ENCODE measurements at regions not wholly inside any gene's neighbourhood (a gene's known extent, or its start where the extent isn't known, plus 50 kb on each side); places are given as distances from the start of the nearest gene placed in this dataset.

GRCh38 chr5:120228262-120229031 lies 235.7 kb upstream of the PRR16 start:
- CTCF ChIA-PET, result no interaction called here
- no peak overlapping the region for H3K4me3 ChIP-seq (ENCODE audit: low read depth in 2 of 2, low read length in 1 of 2)

GRCh38 chr5:120229036-120229435 lies 235.1 kb upstream of the PRR16 start:
- H3K4me3 ChIP-seq (ENCODE audit: low read depth in 2 of 2, low read length in 1 of 2), result no peak overlapping the region
- H3K9ac ChIP-seq, result no peak overlapping the region
- TF ChIP-seq TCF12 (IDR thresholded peaks at IDR 0.05) (no peak), EZH2phosphoT487 (IDR thresholded peaks at IDR 0.05; ENCODE audit: borderline replicate concordance, low read depth) (no peak), JUND (IDR thresholded peaks at IDR 0.05) (no peak), TAF1 (IDR thresholded peaks at IDR 0.05; ENCODE audit: borderline replicate concordance, low read depth, low read length) (no peak)
- H3F3A ChIP-seq (replicated peaks; ENCODE audit: insufficient read depth), result no peaks in the 10 kb centered on the region
- no peaks in the 10 kb centered on the region for H3K79me2 ChIP-seq (ENCODE audit: insufficient read depth)
- H3K4me1 ChIP-seq (ENCODE audit: control insufficient read depth in 1 of 2, insufficient read depth in 2 of 2, low read depth in 1 of 2, low read length in 1 of 2), result no peaks in the 10 kb centered on the region
- no peaks in the 10 kb centered on the region for H3K9me2 ChIP-seq
- no peaks in the 10 kb centered on the region for H3K36me3 ChIP-seq (replicated peaks in 1 of 2; ENCODE audit: control insufficient read depth in 1 of 2, insufficient read depth in 2 of 2, low read length in 1 of 2)
- no peak overlapping the region for H2AFZ ChIP-seq (ENCODE audit: low read depth)
- H4K20me1 ChIP-seq (ENCODE audit: insufficient read depth), result no peaks in the 10 kb centered on the region
- ChIA-PET CTCF (no interaction called here), POLR2A (no interaction called here)
- H3K27me3 ChIP-seq (ENCODE audit: insufficient read depth), result no peaks in the 10 kb centered on the region
- no peak overlapping the region for H3K27ac ChIP-seq (ENCODE audit: low read depth in 2 of 2, low read length in 1 of 2)
- DNase-seq, result no peak
- H3K9me3 ChIP-seq, result no peaks in the 10 kb centered on the region
- H3K4me2 ChIP-seq, result no peak overlapping the region
- 75% methylated on average over 1 of the region's 1 CpG for WGBS (ENCODE audit: low lambda C conversion rate)

More at GRCh38 chr5:120228262-120229031, 235.7 kb upstream of the PRR16 start:
- Histone ChIP-seq H3F3A (replicated peaks; ENCODE audit: insufficient read depth) (no peaks in the 10 kb centered on the region), H3K79me2 (ENCODE audit: insufficient read depth) (no peaks in the 10 kb centered on the region), H2AFZ (ENCODE audit: low read depth) (no peak overlapping the region), H3K27me3 (ENCODE audit: insufficient read depth) (no peaks in the 10 kb centered on the region), H3K4me1 (ENCODE audit: control insufficient read depth in 1 of 2, insufficient read depth in 2 of 2, low read depth in 1 of 2, low read length in 1 of 2) (no peaks in the 10 kb centered on the region), H3K4me2 (no peak overlapping the region), H3K36me3 (replicated peaks in 1 of 2; ENCODE audit: control insufficient read depth in 1 of 2, insufficient read depth in 2 of 2, low read length in 1 of 2) (no peaks in the 10 kb centered on the region), H3K9me2 (no peaks in the 10 kb centered on the region), H3K27ac (ENCODE audit: low read depth in 2 of 2, low read length in 1 of 2) (no peak overlapping the region), H3K9ac (no peak overlapping the region), H4K20me1 (ENCODE audit: insufficient read depth) (no peaks in the 10 kb centered on the region), H3K9me3 (no peaks in the 10 kb centered on the region)
- 74% methylated on average over 10 of the region's 10 CpGs for WGBS (ENCODE audit: low lambda C conversion rate)
- POLR2A ChIA-PET, result no interaction called here
- no peak for DNase-seq
- no peak for TF ChIP-seq TAF1 (IDR thresholded peaks at IDR 0.05; ENCODE audit: borderline replicate concordance, low read depth, low read length)
- TF ChIP-seq FOXJ3 (CRISPR knock-in tag; IDR thresholded peaks at IDR 0.05), result no peak
- no peak for TF ChIP-seq MEF2A (IDR thresholded peaks at IDR 0.05; ENCODE audit: borderline replicate concordance, low read depth)
- TF ChIP-seq NRF1 (IDR thresholded peaks at IDR 0.05; ENCODE audit: low read depth, low read length), result no peak
- no peak for TF ChIP-seq SIN3A (IDR thresholded peaks at IDR 0.05; ENCODE audit: borderline replicate concordance, low read depth, low read length)
- TF ChIP-seq RAD21 (IDR thresholded peaks at IDR 0.05; ENCODE audit: low read length), result no peak
- TF ChIP-seq, protein P1, sequence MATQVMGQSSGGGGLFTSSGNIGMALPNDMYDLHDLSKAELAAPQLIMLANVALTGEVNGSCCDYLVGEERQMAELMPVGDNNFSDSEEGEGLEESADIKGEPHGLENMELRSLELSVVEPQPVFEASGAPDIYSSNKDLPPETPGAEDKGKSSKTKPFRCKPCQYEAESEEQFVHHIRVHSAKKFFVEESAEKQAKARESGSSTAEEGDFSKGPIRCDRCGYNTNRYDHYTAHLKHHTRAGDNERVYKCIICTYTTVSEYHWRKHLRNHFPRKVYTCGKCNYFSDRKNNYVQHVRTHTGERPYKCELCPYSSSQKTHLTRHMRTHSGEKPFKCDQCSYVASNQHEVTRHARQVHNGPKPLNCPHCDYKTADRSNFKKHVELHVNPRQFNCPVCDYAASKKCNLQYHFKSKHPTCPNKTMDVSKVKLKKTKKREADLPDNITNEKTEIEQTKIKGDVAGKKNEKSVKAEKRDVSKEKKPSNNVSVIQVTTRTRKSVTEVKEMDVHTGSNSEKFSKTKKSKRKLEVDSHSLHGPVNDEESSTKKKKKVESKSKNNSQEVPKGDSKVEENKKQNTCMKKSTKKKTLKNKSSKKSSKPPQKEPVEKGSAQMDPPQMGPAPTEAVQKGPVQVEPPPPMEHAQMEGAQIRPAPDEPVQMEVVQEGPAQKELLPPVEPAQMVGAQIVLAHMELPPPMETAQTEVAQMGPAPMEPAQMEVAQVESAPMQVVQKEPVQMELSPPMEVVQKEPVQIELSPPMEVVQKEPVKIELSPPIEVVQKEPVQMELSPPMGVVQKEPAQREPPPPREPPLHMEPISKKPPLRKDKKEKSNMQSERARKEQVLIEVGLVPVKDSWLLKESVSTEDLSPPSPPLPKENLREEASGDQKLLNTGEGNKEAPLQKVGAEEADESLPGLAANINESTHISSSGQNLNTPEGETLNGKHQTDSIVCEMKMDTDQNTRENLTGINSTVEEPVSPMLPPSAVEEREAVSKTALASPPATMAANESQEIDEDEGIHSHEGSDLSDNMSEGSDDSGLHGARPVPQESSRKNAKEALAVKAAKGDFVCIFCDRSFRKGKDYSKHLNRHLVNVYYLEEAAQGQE (IDR thresholded peaks at IDR 0.05; ENCODE audit: low read depth, low read length), result no peak
- no peak for TF ChIP-seq RXRA (IDR thresholded peaks at IDR 0.05; ENCODE audit: borderline replicate concordance, low read depth)
